ENCODE measurements at regions not wholly inside any gene's neighbourhood (a gene's known extent, or its start where the extent isn't known, plus 50 kb on each side); places are given as distances from the start of the nearest gene placed in this dataset.

GRCh38 chr4:3390288-3390811 is 51.4 kb upstream of the HGFAC start:
- CTCF ChIA-PET, result no interaction called here
- TF ChIP-seq, protein P1, sequence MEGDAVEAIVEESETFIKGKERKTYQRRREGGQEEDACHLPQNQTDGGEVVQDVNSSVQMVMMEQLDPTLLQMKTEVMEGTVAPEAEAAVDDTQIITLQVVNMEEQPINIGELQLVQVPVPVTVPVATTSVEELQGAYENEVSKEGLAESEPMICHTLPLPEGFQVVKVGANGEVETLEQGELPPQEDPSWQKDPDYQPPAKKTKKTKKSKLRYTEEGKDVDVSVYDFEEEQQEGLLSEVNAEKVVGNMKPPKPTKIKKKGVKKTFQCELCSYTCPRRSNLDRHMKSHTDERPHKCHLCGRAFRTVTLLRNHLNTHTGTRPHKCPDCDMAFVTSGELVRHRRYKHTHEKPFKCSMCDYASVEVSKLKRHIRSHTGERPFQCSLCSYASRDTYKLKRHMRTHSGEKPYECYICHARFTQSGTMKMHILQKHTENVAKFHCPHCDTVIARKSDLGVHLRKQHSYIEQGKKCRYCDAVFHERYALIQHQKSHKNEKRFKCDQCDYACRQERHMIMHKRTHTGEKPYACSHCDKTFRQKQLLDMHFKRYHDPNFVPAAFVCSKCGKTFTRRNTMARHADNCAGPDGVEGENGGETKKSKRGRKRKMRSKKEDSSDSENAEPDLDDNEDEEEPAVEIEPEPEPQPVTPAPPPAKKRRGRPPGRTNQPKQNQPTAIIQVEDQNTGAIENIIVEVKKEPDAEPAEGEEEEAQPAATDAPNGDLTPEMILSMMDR (conservative IDR thresholded peaks at IDR 0.05; ENCODE audit: low read depth, low read length), result no peak
- TF ChIP-seq EZH2phosphoT487 (IDR thresholded peaks at IDR 0.05; ENCODE audit: borderline replicate concordance, low read length) (no peak), EZH2 (IDR thresholded peaks at IDR 0.05; ENCODE audit: low read length, unreplicated experiment) (no peak)
- ATAC-seq, result no peak
- POLR2A ChIA-PET (ENCODE audit: unreplicated experiment), result no interaction called here
- Histone ChIP-seq H3K27ac (ENCODE audit: low read length) (no peak overlapping the region), H2AFZ (ENCODE audit: low read length) (no peak overlapping the region), H3K9me2 (replicated peaks; ENCODE audit: low read length) (no peaks in the 10 kb centered on the region), H3K9ac (ENCODE audit: low read length) (no peak overlapping the region), H3K4me1 (ENCODE audit: insufficient read depth, low read length) (peaks cover 25% of the 10 kb centered on the region), H3K9me3 (ENCODE audit: low read length) (no peaks in the 10 kb centered on the region), H3K4me3 (ENCODE audit: low read length) (no peak overlapping the region), H3K79me2 (ENCODE audit: low read length) (no peaks in the 10 kb centered on the region), H3K36me3 (ENCODE audit: low read depth, low read length) (no peaks in the 10 kb centered on the region), H3F3A (ENCODE audit: low read length, unreplicated experiment) (no peaks in the 10 kb centered on the region), H3K4me2 (ENCODE audit: low read length) (no peak overlapping the region), H3K27me3 (ENCODE audit: low read length) (no peaks in the 10 kb centered on the region), H4K20me1 (ENCODE audit: low read length) (no peaks in the 10 kb centered on the region)
- DNase-seq, result no peak
- no TSS peak for BruUV-seq (replicated peaks)
- intact Hi-C loops (cut with micrococcal nuclease), result no loop called here

DNA sequence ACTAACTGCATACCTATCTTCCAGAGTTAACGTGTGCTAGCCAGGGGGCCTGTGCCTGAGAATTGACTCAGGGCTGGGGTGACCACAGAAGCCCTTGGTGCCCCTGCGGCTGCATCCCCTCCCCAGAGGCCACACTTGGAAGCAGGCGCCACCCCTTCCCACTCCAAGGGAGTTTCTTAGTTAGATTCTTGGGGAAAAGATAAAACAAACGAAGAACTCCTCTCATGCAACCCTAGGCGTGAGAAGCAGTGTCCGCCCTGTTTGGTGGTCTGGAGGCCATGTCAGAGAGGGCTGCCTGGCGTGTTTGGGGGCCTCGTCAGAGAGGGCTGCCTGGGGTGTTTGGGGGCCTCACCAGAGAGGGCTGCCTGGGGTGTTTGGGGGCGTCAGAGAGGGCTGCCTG is 50.3 kb upstream of the HGFAC start:
- CTCF ChIA-PET, result no interaction called here
- no TSS peak for BruUV-seq (replicated peaks)
- no peak for ATAC-seq

More for the DNA sequence above, 50.3 kb upstream of the HGFAC start:
- H3K9ac ChIP-seq (ENCODE audit: low read length), result no peak overlapping the region
- TF ChIP-seq EZH2phosphoT487 (IDR thresholded peaks at IDR 0.05; ENCODE audit: borderline replicate concordance, low read length) (no peak), EZH2 (IDR thresholded peaks at IDR 0.05; ENCODE audit: low read length, unreplicated experiment) (no peak)
- TF ChIP-seq, protein P1 (conservative IDR thresholded peaks at IDR 0.05; ENCODE audit: low read depth, low read length), result no peak
- no peaks in the 10 kb centered on the region for H3K36me3 ChIP-seq (ENCODE audit: low read depth, low read length)
- no peaks in the 10 kb centered on the region for H4K20me1 ChIP-seq (ENCODE audit: low read length)
- H3K4me2 ChIP-seq (ENCODE audit: low read length), result no peak overlapping the region
- DNase-seq, result no peak
- no peak overlapping the region for H2AFZ ChIP-seq (ENCODE audit: low read length)
- POLR2A ChIA-PET (ENCODE audit: unreplicated experiment), result no interaction called here
- H3K9me2 ChIP-seq (replicated peaks; ENCODE audit: low read length), result no peaks in the 10 kb centered on the region
- intact Hi-C loops (cut with micrococcal nuclease), result no loop called here
- peaks cover 25% of the 10 kb centered on the region for H3K4me1 ChIP-seq (ENCODE audit: insufficient read depth, low read length)
- no peak overlapping the region for H3K4me3 ChIP-seq (ENCODE audit: low read length)
- H3K27me3 ChIP-seq (ENCODE audit: low read length), result no peaks in the 10 kb centered on the region
- H3K27ac ChIP-seq (ENCODE audit: low read length), result no peak overlapping the region
- no peaks in the 10 kb centered on the region for H3K79me2 ChIP-seq (ENCODE audit: low read length)
- no peaks in the 10 kb centered on the region for H3K9me3 ChIP-seq (ENCODE audit: low read length)
- H3F3A ChIP-seq (ENCODE audit: low read length, unreplicated experiment), result no peaks in the 10 kb centered on the region
